ENCODE measurements at regions not wholly inside any gene's neighbourhood (a gene's known extent, or its start where the extent isn't known, plus 50 kb on each side); places are given as distances from the start of the nearest gene placed in this dataset.

DNA sequence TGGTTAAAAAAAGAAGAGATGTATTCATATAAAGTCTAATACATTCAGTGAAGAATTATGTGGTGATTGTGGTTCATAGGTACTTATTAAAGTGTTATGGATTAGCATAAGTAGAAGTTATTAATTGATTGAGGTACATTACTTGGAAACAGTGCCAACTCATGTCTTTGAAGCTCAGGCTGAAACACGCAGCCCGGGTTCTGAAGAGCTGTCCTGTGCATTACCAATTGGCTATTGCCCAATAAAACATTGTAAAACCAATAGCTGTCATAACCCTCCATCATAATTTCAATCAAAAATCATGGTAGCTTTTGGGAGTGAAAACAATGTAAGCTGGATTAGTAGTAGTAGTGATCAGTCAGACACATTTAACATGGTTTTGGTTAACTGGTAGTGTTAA is 560.1 kb downstream of the MCTP2 start:
- H3K4me1 ChIP-seq (ENCODE audit: control insufficient read depth, extremely low read depth, insufficient read depth, low read length), result no peaks in the 10 kb centered on the region
- H3K36me3 ChIP-seq (ENCODE audit: control insufficient read depth, insufficient read depth, low read length), result no peaks in the 10 kb centered on the region
- no peaks in the 10 kb centered on the region for H3K79me2 ChIP-seq (ENCODE audit: control insufficient read depth, insufficient read depth, low read length)
- no peaks in the 10 kb centered on the region for H3K27me3 ChIP-seq (ENCODE audit: control insufficient read depth, insufficient read depth, low read length)
- DNase-seq (ENCODE audit: low read depth in 2 of 2), result no peak
- no peak overlapping the region for H3K9ac ChIP-seq (ENCODE audit: insufficient read depth, low read length)
- no peak overlapping the region for H3K27ac ChIP-seq (ENCODE audit: insufficient read depth, low read length)
- H4K20me1 ChIP-seq (ENCODE audit: control insufficient read depth, extremely low read depth, insufficient read depth, low read length), result no peaks in the 10 kb centered on the region
- no peaks in the 10 kb centered on the region for H3K9me3 ChIP-seq (ENCODE audit: control insufficient read depth, insufficient read depth, low read depth, low read length)
- H3K4me3 ChIP-seq (replicated peaks in 1 of 4; ENCODE audit: control extremely low read depth in 1 of 4, insufficient read depth in 1 of 4, low read depth in 3 of 4, low read length in 4 of 4), result no peak overlapping the region
- no peak overlapping the region for H3K4me2 ChIP-seq (ENCODE audit: extremely low read depth, insufficient read depth, low read length)
- no peak overlapping the region for H2AFZ ChIP-seq (ENCODE audit: low read length)
- TF ChIP-seq, protein P1, sequence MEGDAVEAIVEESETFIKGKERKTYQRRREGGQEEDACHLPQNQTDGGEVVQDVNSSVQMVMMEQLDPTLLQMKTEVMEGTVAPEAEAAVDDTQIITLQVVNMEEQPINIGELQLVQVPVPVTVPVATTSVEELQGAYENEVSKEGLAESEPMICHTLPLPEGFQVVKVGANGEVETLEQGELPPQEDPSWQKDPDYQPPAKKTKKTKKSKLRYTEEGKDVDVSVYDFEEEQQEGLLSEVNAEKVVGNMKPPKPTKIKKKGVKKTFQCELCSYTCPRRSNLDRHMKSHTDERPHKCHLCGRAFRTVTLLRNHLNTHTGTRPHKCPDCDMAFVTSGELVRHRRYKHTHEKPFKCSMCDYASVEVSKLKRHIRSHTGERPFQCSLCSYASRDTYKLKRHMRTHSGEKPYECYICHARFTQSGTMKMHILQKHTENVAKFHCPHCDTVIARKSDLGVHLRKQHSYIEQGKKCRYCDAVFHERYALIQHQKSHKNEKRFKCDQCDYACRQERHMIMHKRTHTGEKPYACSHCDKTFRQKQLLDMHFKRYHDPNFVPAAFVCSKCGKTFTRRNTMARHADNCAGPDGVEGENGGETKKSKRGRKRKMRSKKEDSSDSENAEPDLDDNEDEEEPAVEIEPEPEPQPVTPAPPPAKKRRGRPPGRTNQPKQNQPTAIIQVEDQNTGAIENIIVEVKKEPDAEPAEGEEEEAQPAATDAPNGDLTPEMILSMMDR (conservative IDR thresholded peaks at IDR 0.05 in 1 of 2, IDR thresholded peaks at IDR 0.05 in 1 of 2; ENCODE audit: low read depth in 1 of 2, low read length in 2 of 2), result no peak
- no peak for TF ChIP-seq EZH2 (IDR thresholded peaks at IDR 0.05; ENCODE audit: low read length, missing control alignments)

DNA sequence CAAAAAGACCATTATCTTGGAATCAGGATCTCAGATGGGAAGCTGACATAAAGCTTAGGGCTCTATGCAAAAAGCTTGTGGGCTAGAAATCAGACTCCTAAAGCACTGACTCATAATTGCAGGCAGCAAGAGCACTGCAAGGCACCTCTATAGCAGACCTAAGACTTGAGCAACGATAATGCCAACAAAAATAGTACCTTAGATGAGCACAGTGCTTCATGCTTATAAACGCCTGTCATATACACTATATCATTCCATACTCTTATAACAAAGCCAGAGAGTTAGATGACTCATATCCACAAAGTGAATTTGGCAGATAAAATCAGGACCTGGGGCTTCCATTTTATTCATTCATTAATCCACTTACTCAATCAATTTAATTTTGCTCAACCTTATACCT is 560.8 kb downstream of the MCTP2 start:
- H2AFZ ChIP-seq (ENCODE audit: low read length), result no peak overlapping the region
- no peaks in the 10 kb centered on the region for H3K79me2 ChIP-seq (ENCODE audit: control insufficient read depth, insufficient read depth, low read length)
- no peaks in the 10 kb centered on the region for H3K9me3 ChIP-seq (ENCODE audit: control insufficient read depth, insufficient read depth, low read depth, low read length)
- no peak overlapping the region for H3K4me3 ChIP-seq (replicated peaks in 1 of 4; ENCODE audit: control extremely low read depth in 1 of 4, insufficient read depth in 1 of 4, low read depth in 3 of 4, low read length in 4 of 4)
- H3K4me2 ChIP-seq (ENCODE audit: extremely low read depth, insufficient read depth, low read length), result no peak overlapping the region
- TF ChIP-seq EZH2 (IDR thresholded peaks at IDR 0.05; ENCODE audit: low read length, missing control alignments), result no peak
- TF ChIP-seq, protein P1 (conservative IDR thresholded peaks at IDR 0.05 in 1 of 2, IDR thresholded peaks at IDR 0.05 in 1 of 2; ENCODE audit: low read depth in 1 of 2, low read length in 2 of 2), result no peak
- no peak overlapping the region for H3K9ac ChIP-seq (ENCODE audit: insufficient read depth, low read length)
- H4K20me1 ChIP-seq (ENCODE audit: control insufficient read depth, extremely low read depth, insufficient read depth, low read length), result no peaks in the 10 kb centered on the region
- H3K27me3 ChIP-seq (ENCODE audit: control insufficient read depth, insufficient read depth, low read length), result no peaks in the 10 kb centered on the region
- no peak overlapping the region for H3K27ac ChIP-seq (ENCODE audit: insufficient read depth, low read length)
- H3K36me3 ChIP-seq (ENCODE audit: control insufficient read depth, insufficient read depth, low read length), result no peaks in the 10 kb centered on the region
- peak; percentile 81 to 96 for DNase-seq (ENCODE audit: low read depth in 2 of 2)
- no peaks in the 10 kb centered on the region for H3K4me1 ChIP-seq (ENCODE audit: control insufficient read depth, extremely low read depth, insufficient read depth, low read length)

DNA sequence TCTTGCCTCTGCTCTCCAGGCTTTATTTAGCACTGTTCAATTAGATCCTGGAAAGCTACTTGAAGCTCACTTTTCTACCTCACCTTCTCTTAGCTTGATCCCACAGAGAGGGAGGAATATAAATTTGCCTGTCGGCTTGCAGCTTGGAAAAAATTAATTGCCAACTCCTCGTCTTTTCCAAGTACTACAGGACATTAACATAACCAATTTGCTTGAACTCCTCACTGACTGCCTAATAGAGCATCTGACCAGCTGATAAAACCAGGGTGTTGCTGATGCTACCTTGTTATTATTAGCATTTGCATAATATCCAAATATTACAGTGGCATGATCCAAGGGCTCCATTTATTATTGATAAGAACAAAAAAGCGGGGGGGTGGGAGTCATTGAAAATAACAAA is 561.8 kb downstream of the MCTP2 start:
- Histone ChIP-seq H3K4me2 (ENCODE audit: extremely low read depth, insufficient read depth, low read length) (no peak overlapping the region), H3K4me3 (replicated peaks in 1 of 4; ENCODE audit: control extremely low read depth in 1 of 4, insufficient read depth in 1 of 4, low read depth in 3 of 4, low read length in 4 of 4) (no peak overlapping the region), H3K79me2 (ENCODE audit: control insufficient read depth, insufficient read depth, low read length) (no peaks in the 10 kb centered on the region), H3K27ac (ENCODE audit: insufficient read depth, low read length) (no peak overlapping the region), H4K20me1 (ENCODE audit: control insufficient read depth, extremely low read depth, insufficient read depth, low read length) (no peaks in the 10 kb centered on the region), H3K9me3 (ENCODE audit: control insufficient read depth, insufficient read depth, low read depth, low read length) (no peaks in the 10 kb centered on the region), H3K9ac (ENCODE audit: insufficient read depth, low read length) (no peak overlapping the region), H2AFZ (ENCODE audit: low read length) (no peak overlapping the region), H3K36me3 (ENCODE audit: control insufficient read depth, insufficient read depth, low read length) (no peaks in the 10 kb centered on the region), H3K27me3 (ENCODE audit: control insufficient read depth, insufficient read depth, low read length) (no peaks in the 10 kb centered on the region), H3K4me1 (ENCODE audit: control insufficient read depth, extremely low read depth, insufficient read depth, low read length) (no peaks in the 10 kb centered on the region)
- peak in 1 of 2 donors; percentile 2 for DNase-seq (ENCODE audit: low read depth in 2 of 2)
- TF ChIP-seq, protein P1 (conservative IDR thresholded peaks at IDR 0.05 in 1 of 2, IDR thresholded peaks at IDR 0.05 in 1 of 2; ENCODE audit: low read depth in 1 of 2, low read length in 2 of 2), result no peak
- TF ChIP-seq EZH2 (IDR thresholded peaks at IDR 0.05; ENCODE audit: low read length, missing control alignments), result no peak

Data from fibroblast of lung (primary cell).